Renal pelvis (tissue), 1 donor: ENCODE measurements at regions not wholly inside any gene's neighbourhood (a gene's known extent, or its start where the extent isn't known, plus 50 kb on each side); places are given as distances from the start of the nearest gene placed in this dataset.
"Not testable (repeated sequence)": the region's sequence is repeated elsewhere in the genome, so short reads cannot be mapped to it uniquely, and the experiment has no call there.

Experiments
- DNase-seq: peaks from one replicate; pipeline ENCODE4 v3.0.0-alpha.2; 2013

DNA sequence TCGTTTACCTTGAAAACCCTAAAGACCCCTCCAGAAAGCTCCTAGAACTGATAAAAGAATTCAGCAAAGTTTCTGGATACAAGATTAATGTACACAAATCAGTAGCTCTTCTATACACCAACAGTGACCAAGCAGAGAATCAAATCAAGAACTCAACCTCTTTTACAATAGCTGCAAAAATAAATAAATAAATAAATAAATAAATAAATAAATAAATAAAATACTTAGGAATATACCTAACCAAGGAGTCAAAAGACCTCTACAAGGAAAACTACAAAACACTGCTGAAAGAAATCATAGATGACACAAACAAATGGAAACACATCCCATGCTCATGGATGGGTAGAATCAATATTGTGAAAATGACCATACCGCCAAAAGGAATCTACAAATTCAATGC is 186.8 kb upstream of the EOLA2 start:
- DNase-seq: not testable (repeated sequence)

DNA sequence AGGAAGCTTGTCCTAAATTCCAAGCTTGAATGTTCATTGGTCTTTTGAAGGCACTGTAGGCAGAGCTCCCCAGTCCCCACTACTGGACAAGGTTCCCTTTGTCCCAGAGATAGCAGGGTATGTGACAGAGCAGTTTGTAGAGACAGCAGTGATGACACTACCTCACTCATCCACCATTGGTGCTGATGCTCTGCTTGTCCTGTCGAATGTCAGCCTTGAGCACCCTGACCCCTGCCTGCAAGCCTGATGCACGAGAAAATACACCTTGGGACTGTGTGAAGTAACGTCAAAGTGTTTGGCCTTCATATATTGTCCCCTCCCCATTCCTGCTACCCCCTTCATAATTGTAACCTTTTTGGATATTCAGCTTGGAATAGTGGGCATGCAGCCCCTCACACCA is 188.9 kb upstream of the EOLA2 start:
- DNase-seq: no peak

DNA sequence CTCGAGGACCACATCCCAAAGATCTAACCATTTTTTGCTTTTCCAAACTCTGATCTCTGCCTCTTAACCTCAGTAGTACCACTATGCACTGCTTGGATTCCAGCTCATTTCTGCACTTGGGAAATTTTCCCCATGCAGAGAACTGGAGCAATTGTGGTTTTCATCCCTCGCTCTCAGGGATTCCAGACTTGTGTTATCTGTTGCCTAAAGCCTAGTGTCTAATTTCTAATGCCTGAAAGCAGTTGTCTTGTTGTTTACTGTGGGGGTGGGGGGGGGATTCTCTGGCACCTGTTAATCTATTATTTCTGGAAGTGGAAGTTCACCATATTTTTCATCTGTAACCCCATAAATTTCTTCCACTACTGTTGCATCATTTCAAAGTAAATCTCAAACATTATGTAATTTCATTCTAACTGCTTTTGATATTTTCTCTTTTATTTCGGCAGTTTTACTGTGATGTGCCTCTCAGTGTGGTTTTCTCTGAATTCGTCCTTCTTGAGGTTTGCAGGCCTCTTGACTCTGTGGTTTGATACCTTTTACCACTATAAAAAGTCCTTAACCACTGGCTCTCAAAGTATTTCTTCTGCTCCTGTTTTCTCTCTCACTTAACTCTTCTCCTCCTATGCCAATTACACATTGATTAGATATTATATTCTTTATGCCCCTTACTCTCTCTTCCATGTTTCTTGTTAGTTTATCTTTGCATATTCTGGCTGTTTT is 205.6 kb upstream of the EOLA2 start:
- DNase-seq: no peak

DNA sequence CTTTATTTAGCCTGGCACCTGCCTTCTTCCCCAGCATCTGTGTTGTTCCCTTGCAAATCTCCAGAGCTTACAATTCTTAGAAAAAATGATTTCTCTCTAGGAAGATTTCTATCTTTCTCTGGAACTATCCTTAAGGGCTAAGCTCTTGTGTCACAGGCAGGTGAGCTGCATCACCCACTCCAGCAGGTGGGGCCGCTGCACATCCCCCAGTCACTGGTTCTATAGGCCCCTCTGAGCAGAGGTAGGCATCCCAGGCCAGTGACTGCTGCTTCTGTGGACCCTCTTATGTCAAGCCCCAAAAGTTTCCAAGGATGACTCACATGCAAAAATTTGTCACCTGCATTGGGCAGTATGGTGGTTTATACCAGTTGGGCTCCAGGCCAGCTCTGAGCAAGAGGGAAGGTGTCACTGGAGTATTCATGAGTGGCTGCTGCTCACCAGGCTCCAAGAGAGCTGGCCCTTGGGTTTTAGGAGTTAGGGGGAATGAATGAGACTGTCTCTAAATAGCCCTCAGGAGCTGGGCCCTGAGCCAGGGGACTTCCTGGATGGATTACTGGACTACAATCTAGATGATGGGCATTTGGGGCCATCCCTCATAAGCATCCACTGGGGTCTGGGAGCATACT is 208.1 kb upstream of the EOLA2 start:
- no peak for DNase-seq

DNA sequence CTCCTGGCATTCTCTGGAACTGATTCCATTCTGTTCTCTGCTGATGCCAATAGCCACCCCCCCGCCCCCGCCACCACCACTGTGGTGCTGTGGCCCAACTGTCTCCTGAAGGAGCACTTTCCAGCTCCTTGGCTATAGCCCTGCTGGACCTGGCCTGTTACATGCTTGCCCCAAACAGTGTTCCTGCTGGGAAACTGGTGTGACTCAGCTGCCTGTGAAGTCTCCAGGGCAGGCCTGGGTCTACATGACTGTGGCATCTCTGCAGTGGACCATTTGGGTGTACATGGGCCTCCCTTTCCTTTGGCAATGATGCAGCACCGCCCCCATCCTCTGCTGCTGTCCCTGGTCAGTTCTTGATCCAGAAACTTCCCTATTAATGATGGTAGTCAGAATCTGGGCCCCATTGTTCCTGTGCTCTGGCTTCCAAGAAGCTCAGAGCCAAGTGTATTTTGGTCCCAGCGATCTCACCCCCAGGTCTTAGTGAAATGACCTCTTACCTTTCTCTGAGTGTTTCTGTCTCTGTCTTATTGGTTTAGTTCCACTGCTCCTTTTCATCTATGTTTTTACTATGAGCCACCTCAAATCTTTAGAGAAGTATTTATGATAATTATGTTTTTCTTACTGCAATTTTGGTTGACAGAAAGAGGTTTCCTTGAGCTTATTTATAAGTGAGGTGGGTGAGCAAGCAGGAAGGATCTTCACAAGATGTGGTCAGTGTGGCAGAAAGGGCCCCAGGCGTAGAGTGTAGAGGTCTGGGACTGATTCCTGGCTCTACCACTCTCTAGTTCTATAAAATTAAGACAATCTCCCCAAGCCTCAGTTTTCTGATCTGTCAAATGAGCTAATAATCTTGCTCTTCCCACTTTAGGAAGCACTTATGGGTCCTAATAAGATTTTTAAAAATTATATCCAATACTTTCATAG is 210.7 kb upstream of the EOLA2 start:
- no peak for DNase-seq

DNA sequence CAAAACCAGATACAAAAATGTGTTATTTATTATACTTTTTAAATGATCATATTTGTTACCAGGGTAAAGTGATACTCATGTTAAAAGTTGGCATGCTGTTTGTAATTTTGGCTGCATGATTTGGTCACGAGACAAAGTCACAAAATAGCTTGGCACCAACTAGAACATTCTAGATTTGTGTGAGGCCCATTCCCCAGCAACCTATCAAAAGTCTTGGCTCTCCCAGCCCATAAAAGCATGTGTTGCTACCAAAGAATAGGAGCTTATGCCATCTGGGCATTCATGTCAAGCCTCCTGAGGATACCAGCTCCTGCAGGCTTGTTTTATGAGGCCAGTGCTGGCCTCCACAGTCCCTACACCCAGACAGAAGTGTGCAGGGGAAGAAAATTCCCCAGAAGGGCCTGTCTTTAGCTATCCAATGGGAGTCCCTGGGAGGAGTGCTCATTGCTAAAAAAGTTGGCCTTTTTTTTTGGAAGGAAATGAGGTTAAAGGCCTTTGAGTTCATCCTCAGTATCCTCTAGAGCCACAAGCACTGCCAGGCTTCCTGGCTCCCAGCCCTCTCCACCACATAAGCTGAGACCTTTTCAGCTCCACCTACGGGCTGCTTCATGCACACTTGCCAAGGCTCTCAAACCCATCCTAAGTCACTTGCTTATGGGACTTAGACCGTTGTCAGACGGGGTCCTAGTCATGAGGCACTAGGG is 211.9 kb upstream of the EOLA2 start:
- DNase-seq: no peak

DNA sequence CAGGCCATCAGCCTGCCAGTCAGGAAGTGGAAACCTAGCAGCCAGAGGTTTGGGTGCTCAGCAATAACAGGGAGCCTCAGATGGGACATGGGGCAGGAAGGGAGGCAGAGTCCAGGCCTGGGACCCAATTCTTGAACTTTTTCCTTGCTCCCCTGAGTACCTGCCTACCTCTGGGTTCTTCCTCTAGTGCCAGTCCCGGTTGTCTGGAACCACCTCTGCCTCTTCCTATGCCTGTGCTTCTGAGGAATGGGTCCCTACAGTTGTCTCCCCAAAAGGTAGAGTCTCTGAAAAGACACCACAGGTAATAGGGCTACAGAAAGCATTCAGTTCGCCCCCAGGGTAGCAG is 212.4 kb upstream of the MAMLD1 start:
- DNase-seq: no peak

DNA sequence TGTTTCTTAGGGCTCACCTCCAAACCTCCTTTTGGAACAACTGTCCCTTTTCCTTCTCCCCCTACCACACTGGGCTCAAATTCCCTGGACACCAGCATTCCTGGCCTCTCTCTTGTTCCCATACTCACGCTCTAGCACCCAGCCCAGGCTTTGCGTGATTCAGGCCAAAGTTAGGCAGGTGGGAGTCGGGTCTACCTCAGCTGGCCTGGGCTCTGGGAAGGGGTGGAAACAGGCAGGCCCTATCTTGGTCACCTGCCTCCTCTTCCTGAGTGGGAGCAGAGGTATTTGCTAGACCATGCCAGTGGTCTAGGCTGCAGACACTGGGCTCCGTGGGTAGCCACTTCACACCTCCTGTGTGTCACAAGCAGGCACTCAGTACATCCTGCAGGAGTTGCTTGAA is 211.1 kb upstream of the MAMLD1 start:
- DNase-seq: no peak

DNA sequence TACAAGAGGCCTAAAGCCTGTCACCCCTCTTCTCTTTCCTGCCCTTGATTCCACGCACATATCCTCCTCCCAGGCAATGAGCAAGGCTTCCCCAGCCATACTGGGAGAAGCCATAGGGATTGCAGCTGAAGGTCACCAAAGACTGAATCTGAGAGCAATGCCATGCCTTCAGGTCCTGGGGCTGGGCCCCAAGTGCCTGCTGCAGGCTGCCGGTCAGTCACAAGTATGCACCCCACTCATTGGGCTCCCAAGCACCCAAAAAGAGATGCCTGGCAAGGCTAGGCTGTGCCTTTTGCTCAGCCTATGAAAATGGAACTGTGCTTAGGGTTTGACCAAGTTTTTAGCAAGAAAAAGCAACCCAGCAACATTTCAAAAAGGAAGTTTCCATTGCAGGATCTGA is 210.6 kb upstream of the MAMLD1 start:
- no peak for DNase-seq

DNA sequence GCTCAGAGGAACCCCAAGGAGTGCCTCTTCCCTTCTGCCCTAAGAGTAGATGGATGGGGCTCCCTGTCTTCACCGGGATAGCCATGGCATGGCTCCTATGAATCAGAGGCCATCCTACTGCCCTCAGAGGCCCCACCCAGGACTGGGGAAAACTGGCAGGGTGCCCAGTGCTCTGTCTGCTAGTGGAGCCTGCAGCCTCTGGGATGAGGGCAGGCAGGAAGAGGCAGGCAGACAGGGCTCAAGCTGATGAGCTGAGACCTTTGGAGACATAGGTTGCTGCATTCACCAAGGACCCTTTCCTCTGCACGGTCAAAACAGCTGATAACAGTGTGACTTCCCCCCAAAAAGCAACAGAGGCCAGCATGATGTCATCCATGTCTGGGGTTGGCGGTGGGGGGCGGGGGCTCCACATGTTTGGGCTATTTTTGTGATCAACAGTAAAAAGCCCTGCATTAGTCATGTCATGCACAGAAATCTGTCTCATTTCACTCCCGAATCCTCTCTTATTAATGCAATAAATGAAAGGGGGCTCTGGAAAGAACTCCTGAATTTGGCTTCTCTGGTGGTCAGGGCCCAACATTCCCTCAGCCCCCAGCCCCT is 207.6 kb upstream of the MAMLD1 start:
- no peak for DNase-seq

DNA sequence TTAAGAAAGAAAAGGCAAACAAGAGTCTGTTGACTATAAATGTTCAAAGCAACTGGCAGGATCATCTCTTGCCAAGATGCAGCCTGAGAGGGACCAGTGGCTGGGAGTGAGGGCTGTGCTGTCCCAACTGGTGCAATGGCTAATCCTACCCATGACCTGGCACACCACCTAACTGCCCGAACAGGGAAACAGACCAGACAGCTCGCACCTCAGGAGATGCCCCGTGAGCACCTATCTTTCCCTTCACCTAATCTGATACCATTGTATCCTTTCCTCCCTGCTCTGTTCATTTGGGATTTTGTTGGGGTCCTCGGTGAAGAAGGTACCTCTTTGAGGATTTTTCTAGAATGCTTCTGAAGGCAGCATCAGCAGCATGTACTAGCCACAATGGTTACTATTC is 206.5 kb upstream of the MAMLD1 start:
- DNase-seq: no peak

DNA sequence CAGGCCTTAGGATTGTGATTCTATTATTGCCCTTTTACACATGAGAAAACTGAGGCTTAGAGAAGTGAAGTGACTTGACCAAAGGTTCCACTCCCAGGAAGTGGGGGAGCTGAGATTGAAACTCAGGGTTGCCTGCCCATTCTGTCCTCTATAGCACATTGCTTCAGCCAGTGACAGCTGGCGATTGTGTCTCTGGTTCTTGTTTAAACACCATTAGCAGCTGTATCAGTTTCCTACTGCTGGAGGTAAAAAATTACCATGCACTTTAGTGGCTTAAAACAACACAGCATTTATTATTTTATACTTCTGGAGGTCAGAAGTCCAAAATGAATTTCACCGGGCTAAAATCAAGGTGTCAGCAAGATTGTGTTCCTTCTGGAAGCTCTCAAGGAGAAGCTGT is 205.8 kb upstream of the MAMLD1 start:
- no peak for DNase-seq

DNA sequence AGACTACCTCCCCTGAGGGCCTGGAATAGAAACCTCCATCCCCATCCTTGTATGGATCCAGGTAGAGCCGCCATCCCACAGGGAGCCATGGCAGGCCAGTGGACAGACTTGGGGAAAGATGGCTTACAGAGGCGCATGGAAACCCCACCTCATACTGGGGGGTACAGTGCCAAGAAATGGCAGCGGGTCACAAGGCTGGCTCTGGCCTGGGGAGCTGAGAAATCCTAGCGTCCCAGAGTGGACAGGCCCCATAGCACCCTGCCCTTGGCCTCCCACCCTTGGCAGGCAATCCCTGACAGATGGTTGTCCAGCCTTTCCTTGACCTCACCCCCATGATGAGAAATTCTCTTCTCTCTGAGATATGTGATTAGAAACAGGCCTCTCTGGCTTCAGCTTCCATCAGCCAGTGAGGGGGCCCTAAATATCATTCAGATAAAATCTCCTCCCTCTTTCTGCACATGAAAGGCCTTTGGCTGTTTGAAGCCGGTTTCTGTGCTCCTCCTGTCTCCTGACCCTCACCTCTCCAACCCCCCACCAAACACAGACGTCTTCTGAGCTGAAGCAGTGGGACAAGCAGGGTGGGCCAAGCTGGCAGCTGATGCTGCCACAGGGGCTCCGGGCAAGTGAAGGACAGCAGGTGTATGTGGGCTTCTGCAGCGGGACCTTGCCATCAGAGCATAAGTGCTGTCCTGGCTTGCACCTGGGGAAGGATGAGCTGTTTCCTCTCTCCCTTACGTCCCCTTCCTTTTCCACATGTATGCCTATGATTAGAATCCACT is 204.4 kb upstream of the MAMLD1 start:
- DNase-seq: no peak

DNA sequence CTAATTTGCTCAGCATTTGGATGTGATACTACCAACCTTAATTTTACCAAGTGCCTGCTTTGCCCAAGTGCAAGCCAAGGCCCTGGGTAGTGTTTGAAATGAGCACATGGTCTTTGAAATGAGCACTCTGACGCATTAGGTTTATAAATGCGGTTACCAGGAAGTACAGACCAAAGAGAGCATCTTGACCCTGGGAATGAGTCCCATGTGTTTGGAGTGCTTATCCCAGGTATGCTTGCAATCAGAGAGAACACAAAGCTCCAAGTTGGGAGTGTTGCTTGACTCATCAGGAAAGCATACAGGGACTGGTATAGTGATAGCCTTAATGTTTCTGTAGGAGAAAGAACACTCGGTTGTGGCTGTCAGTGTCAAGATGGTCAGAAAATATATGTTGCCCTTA is 203.6 kb upstream of the MAMLD1 start:
- DNase-seq: no peak

DNA sequence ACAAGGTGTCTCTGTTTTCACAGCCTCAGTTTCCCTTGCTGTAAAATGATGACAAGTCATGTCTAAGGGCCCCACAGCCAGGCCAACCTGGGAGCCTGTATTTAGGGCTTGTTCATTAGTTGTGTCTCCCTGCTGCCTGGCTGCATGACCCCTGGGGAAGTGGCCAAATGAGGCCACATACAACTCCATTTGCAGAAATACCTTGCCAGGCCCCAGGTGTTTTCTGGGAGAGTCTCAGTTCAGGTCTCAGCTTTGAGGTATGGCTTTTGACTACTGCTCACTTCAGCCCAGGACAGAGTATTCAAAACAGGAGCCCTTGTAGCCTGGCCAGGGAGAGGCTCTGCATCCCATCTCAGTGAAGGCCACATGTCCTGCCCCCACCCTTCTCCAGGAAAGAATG is 202.5 kb upstream of the MAMLD1 start:
- no peak for DNase-seq

DNA sequence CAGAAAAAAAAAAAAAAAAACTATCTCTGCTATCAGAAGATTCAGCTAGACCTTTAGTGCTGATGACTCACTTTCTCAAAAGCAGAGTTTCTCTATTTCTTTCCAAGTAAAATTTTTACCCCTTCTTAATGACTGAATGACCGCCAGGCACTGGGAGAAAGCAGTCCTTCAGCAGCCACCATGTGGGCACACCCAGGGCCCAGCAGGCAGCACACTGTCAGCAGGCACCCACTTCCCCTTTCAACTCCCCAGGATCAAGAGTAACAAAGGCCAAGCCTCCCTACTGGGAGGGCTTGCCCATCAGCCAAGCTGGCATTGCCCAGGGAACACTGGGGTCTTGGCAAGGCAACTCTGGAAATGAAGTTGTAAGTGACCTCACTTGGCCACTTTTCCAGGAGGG is 201.9 kb upstream of the MAMLD1 start:
- no peak for DNase-seq

DNA sequence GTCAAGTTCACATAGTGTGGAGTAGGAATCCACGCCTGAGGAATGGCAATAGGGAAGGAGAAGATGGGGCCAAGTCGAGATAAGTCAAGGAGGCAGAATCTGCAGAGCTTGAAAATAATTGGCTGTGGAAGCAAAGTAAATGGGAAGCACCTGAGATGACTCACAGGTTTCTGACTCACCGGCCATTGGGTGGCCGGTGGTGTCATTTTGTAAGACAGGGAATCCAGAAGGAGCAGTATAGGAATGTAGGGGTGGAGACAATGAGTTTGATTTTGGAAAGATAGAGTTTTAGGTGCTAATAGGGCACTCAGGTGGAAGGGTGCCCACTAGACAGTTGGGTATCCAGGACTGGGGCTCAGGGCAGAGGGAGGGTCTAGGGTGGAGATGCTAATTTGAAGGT is 201.0 kb upstream of the MAMLD1 start:
- no peak for DNase-seq

DNA sequence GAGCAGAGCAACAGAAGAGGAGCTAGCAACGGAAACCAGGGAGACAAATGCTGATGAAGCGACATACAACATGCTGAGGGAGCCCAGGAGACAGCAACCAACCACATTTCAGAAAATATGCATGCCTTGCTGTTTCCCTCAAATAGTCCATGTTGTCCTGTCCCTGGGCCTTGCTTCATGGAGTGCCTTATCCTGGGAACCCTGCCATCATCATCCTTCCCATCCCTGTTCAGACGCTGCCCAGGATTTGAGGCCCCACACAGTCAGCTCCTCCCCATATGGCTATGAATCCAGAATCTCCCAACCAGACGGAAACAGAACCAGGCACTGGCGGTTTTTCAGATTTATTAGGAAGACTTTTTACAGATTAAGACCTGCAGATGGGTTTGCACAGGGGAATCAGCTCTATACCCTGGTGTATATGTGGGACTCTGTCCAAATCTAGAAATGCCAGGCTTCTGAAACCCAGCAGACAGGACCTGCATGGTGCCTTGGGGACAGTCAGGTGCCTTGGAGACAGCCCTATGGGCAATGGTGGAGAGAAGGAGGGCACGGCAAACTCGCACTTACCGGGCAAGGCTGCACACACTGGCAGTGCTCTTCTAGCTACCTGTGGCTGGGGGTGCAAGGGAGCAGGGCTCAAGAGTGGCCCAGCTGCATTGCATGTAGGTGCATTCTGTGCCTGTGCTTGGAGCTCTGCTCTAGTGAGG is 199.7 kb upstream of the MAMLD1 start:
- DNase-seq: no peak

DNA sequence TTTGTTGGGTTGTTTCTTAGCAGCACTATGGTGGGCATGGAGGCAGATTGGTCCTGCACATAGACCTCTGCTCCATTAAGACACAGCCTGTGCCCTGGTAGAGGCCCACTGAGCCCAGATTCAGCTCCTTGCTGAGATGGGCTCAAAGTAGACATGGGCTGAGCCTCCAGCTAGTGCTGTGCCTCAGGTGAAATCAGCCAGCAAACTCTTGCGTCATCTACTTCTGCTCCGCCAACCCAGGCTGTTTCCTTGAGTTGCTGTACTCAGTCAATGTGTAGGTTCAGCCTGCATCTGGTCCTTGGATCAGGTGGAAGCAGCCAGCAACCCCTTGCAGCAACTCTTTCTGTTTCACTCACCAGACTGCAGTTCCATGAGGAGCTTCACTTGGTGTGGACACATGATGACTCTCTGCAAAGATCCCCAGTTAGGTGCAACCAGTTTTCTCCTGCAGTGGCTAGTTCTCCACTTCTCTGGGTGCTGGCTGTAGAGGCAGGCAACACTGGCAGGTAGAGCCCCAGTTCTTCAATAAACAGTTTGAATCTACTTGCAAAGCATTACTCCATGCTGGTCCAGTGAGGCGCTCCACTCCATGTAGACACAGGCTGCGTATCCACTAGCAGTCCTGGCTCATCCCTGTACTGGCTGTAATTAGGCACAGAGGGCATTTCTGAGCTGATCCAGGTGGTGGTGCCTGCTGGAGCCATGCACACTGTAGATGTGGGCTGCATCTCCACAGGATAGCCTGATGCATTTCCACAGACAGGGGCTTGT is 199.0 kb upstream of the MAMLD1 start:
- DNase-seq: no peak
